HL-60 (cell line): ENCODE measurements at regions not wholly inside any gene's neighbourhood (a gene's known extent, or its start where the extent isn't known, plus 50 kb on each side); places are given as distances from the start of the nearest gene placed in this dataset.

Experiments used
- DNase-seq, 2 experiments: peaks; one replicate each; pipeline ENCODE4 v3.0.0-alpha.2; 2010 to 2020; ENCODE audit warnings: low read depth in 1 of 2, low spot score in 1 of 2
- H3K27ac ChIP-seq: fragments of 250-450 bp; sonication (Bioruptor Pico); replicated peaks from 2 replicates; pipeline ENCODE4 v1.5.1; 2020; ENCODE audit warnings: mild to moderate bottlenecking, moderate library complexity
- H3K27me3 ChIP-seq: fragments of 250-450 bp; sonication (Bioruptor Pico); 2 replicates; pipeline ENCODE4 v1.5.1; 2021; ENCODE audit warnings: mild to moderate bottlenecking, moderate library complexity; ENCODE audit not compliant: insufficient read depth, poor library complexity, severe bottlenecking
- H3K4me3 ChIP-seq: replicated peaks from 2 replicates; pipeline ENCODE4 v1.5.1; 2011; ENCODE audit warnings: mild to moderate bottlenecking, control low read depth, low read length; ENCODE audit not compliant: insufficient read depth
- CTCF ChIP-seq: IDR thresholded peaks from one replicate; pipeline ENCODE4 v1.5.1; 2011; ENCODE audit warnings: low read length, control low read depth, inconsistent platforms; ENCODE audit not compliant: insufficient read depth
- GABPA ChIP-seq: IDR thresholded peaks from 2 replicates; pipeline ENCODE4 v1.6.1; 2012; ENCODE audit warnings: low read depth
- POLR2AphosphoS5 ChIP-seq: IDR thresholded peaks from 2 replicates; pipeline ENCODE4 v1.6.1; 2012; ENCODE audit warnings: low read depth
- REST ChIP-seq: IDR thresholded peaks from 2 replicates; pipeline ENCODE4 v1.6.1; 2012; ENCODE audit warnings: low read depth; ENCODE audit not compliant: insufficient replicate concordance
- SPI1 ChIP-seq: IDR thresholded peaks from 2 replicates; pipeline ENCODE4 v1.6.1; 2012; ENCODE audit warnings: low read depth, mild to moderate bottlenecking, borderline replicate concordance

GRCh38 chr3:167148136-167148535 lies 232.0 kb downstream of the ZBBX start:
- peak; percentile 53 to 63 for DNase-seq
- TF ChIP-seq SPI1 (peak; percentile 3; the same call in 1 of the 2 replicates), REST (no peak)
- peak overlapping the region; percentile 41 for H3K27ac ChIP-seq
- H3K27me3 ChIP-seq, result no peaks in the 10 kb centered on the region
- H3K4me3 ChIP-seq, result no peak overlapping the region

GRCh38 chr3:167146911-167147310 lies 233.2 kb downstream of the ZBBX start:
- TF ChIP-seq POLR2AphosphoS5, result no peak
- TF ChIP-seq REST, result no peak
- no peak for TF ChIP-seq GABPA
- no peak for TF ChIP-seq CTCF
- Histone ChIP-seq H3K4me3 (no peak overlapping the region), H3K27me3 (no peaks in the 10 kb centered on the region), H3K27ac (peak overlapping the region; percentile 41)
- no peak for DNase-seq

GRCh38 chr3:167125612-167126407 lies 254.3 kb downstream of the ZBBX start:
- DNase-seq, result no peak
- no peak overlapping the region for H3K4me3 ChIP-seq
- H3K27ac ChIP-seq, result no peak overlapping the region
- no peaks in the 10 kb centered on the region for H3K27me3 ChIP-seq
- no peak for TF ChIP-seq CTCF

- DNase-seq, result no peak
- no peak overlapping the region for H3K4me3 ChIP-seq
- TF ChIP-seq CTCF (no peak), POLR2AphosphoS5 (no peak), REST (no peak), SPI1 (peak; percentile 69)
- H3K27me3 ChIP-seq, result no peaks in the 10 kb centered on the region
- no peak overlapping the region for H3K27ac ChIP-seq
Measured at GRCh38 chr3:167120828-167121227, 259.3 kb downstream of the ZBBX start.
